Natural killer cell (primary cell): ENCODE measurements at regions not wholly inside any gene's neighbourhood (a gene's known extent, or its start where the extent isn't known, plus 50 kb on each side); places are given as distances from the start of the nearest gene placed in this dataset.

Experiments used
- ATAC-seq, 3 donors: fragments of 150-1000 bp in 2 of 3; fragments of 200-7000 bp in 1 of 3; cut with Tn5 transposase; 1 replicate in 1 of 3; 2 replicates in 2 of 3; pipeline ENCODE4 v1.10.0; 2021; ENCODE audit warnings: mild to moderate bottlenecking in 2 of 3, moderate library complexity in 2 of 3
- DNase-seq, 2 donors: peaks; one replicate each; pipeline versions ENCODE4 v3.0.0 to v3.0.0-alpha.2; 2013 to 2021; ENCODE audit warnings: mixed read lengths in 1 of 2
- H3K27ac ChIP-seq: one replicate; pipeline ENCODE4 v1.5.1; 2013; ENCODE audit warnings: mild to moderate bottlenecking, low read length
- H3K27me3 ChIP-seq: one replicate; pipeline ENCODE4 v1.6.1; 2013; ENCODE audit warnings: low read length; ENCODE audit not compliant: control insufficient read depth, insufficient read depth
- H3K36me3 ChIP-seq: one replicate; pipeline ENCODE4 v1.6.1; 2013; ENCODE audit warnings: low read length; ENCODE audit not compliant: control insufficient read depth, insufficient read depth
- H3K4me1 ChIP-seq: one replicate; pipeline ENCODE4 v1.6.1; 2013; ENCODE audit warnings: low read length; ENCODE audit not compliant: control insufficient read depth, insufficient read depth
- H3K4me3 ChIP-seq: one replicate; pipeline ENCODE4 v1.5.1; 2013; ENCODE audit warnings: low read length
- H3K9me3 ChIP-seq: one replicate; pipeline ENCODE4 v1.6.1; 2013; ENCODE audit warnings: low read length; ENCODE audit not compliant: control insufficient read depth, insufficient read depth
- H3K27ac Mint-ChIP-seq, 2 donors: one replicate each; pipeline ENCODE4 v1.8.0; 2022; ENCODE audit warnings: mild to moderate bottlenecking in 2 of 2, mixed read lengths in 2 of 2, moderate library complexity in 1 of 2
- H3K27me3 Mint-ChIP-seq, 2 donors: one replicate each; pipeline ENCODE4 v1.8.0; 2022; ENCODE audit warnings: low read depth in 2 of 2, mixed read lengths in 2 of 2
- H3K36me3 Mint-ChIP-seq: one replicate; pipeline ENCODE4 v1.8.0; 2022; ENCODE audit warnings: mixed read lengths
- H3K4me1 Mint-ChIP-seq, 2 donors: one replicate each; pipeline ENCODE4 v1.8.0; 2022; ENCODE audit warnings: mixed read lengths in 2 of 2
- H3K4me3 Mint-ChIP-seq: one replicate; pipeline ENCODE4 v1.8.0; 2022; ENCODE audit warnings: mild to moderate bottlenecking, moderate library complexity, mixed read lengths
- H3K9me3 Mint-ChIP-seq, 2 donors: one replicate each; pipeline ENCODE4 v1.8.0; 2022; ENCODE audit warnings: mixed read lengths in 2 of 2
- WGBS: methylation state at CpG from one replicate; pipeline ENCODE4 v1.1.7; 2013; ENCODE audit warnings: missing lambda C conversion rate; ENCODE audit not compliant: insufficient coverage; 5-methylcytosine and 5-hydroxymethylcytosine counted together
- intact Hi-C: fragments of 100-400 bp; cut with micrococcal nuclease; formaldehyde crosslinking; loops from one replicate; pipeline ENCODE4 v1.14.2; 2022
- TF ChIP-seq, protein P1 (sequence below): fragments of 200-600 bp; IDR thresholded peaks from one replicate; pipeline ENCODE4 v1.8.0; 2022; ENCODE audit warnings: antibody characterized with exemption

GRCh38 chr5:116382874-116383266 lies 191.8 kb downstream of the SEMA6A start:
- no peaks in the 10 kb centered on the region for H3K36me3 Mint-ChIP-seq
- ATAC-seq: no peak
- DNase-seq: no peak
- H3K4me3 ChIP-seq: no peak overlapping the region
- no peak overlapping the region for H3K27ac ChIP-seq
- H3K9me3 Mint-ChIP-seq: no peaks in the 10 kb centered on the region
- no peak overlapping the region for H3K4me3 Mint-ChIP-seq
- peaks cover 0 to 11% of the 10 kb centered on the region in 2 donors for H3K4me1 Mint-ChIP-seq
- no peaks in the 10 kb centered on the region for H3K27me3 Mint-ChIP-seq
- H3K27ac Mint-ChIP-seq: no peak overlapping the region
- H3K9me3 ChIP-seq: no peaks in the 10 kb centered on the region
- H3K4me1 ChIP-seq: no peaks in the 10 kb centered on the region
- 93% methylated on average over 3 of the region's 3 CpGs for WGBS
- no peaks in the 10 kb centered on the region for H3K27me3 ChIP-seq
- intact Hi-C loops: no loop called here
- TF ChIP-seq, protein P1, sequence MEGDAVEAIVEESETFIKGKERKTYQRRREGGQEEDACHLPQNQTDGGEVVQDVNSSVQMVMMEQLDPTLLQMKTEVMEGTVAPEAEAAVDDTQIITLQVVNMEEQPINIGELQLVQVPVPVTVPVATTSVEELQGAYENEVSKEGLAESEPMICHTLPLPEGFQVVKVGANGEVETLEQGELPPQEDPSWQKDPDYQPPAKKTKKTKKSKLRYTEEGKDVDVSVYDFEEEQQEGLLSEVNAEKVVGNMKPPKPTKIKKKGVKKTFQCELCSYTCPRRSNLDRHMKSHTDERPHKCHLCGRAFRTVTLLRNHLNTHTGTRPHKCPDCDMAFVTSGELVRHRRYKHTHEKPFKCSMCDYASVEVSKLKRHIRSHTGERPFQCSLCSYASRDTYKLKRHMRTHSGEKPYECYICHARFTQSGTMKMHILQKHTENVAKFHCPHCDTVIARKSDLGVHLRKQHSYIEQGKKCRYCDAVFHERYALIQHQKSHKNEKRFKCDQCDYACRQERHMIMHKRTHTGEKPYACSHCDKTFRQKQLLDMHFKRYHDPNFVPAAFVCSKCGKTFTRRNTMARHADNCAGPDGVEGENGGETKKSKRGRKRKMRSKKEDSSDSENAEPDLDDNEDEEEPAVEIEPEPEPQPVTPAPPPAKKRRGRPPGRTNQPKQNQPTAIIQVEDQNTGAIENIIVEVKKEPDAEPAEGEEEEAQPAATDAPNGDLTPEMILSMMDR: no peak
- H3K36me3 ChIP-seq: no peaks in the 10 kb centered on the region

- Mint-ChIP-seq H3K9me3 (no peaks in the 10 kb centered on the region), H3K27me3 (no peaks in the 10 kb centered on the region), H3K4me3 (no peak overlapping the region), H3K4me1 (peaks cover 0 to 11% of the 10 kb centered on the region in 2 donors), H3K27ac (no peak overlapping the region), H3K36me3 (no peaks in the 10 kb centered on the region)
- Histone ChIP-seq H3K36me3 (no peaks in the 10 kb centered on the region), H3K9me3 (no peaks in the 10 kb centered on the region), H3K4me3 (no peak overlapping the region), H3K27me3 (no peaks in the 10 kb centered on the region), H3K27ac (no peak overlapping the region), H3K4me1 (no peaks in the 10 kb centered on the region)
- ATAC-seq (no peak), DNase-seq (no peak)
- TF ChIP-seq, protein P1: no peak
- intact Hi-C loops: no loop called here
- 88% methylated on average over 13 of the region's 13 CpGs for WGBS
Observed at GRCh38 chr5:116382032-116382873, 192.4 kb downstream of the SEMA6A start.

DNA sequence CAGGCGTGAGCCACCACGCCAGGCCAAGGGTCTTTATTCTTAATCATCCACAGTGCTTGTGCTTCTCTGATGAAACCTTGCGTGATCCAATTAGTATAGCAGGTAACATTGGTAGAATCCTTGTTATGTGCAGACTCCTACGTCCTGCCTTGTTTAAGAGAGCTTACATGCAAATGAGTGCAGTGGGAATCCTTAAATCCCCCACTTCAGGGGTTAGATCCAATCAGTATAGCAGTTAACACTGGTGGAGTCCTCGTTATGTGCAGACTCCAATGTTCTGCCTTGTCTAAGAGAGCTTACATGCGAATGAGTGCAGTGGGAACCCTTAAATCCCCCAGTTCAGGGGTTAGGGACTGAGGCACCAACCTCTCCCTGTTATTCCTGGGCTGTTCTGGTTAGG lies 193.4 kb downstream of the SEMA6A start:
- H3K27ac ChIP-seq: no peak overlapping the region
- H3K4me1 ChIP-seq: no peaks in the 10 kb centered on the region
- H3K27me3 ChIP-seq: no peaks in the 10 kb centered on the region
- DNase-seq (no peak), ATAC-seq (no peak)
- H3K36me3 Mint-ChIP-seq: no peaks in the 10 kb centered on the region
- H3K9me3 ChIP-seq: no peaks in the 10 kb centered on the region
- H3K36me3 ChIP-seq: no peaks in the 10 kb centered on the region
- intact Hi-C loops: no loop called here
- no peaks in the 10 kb centered on the region for H3K9me3 Mint-ChIP-seq
- WGBS: 93% methylated on average over 6 of the region's 6 CpGs
- no peak overlapping the region for H3K27ac Mint-ChIP-seq
- H3K4me3 ChIP-seq: no peak overlapping the region
- TF ChIP-seq, protein P1: no peak
- no peak overlapping the region for H3K4me3 Mint-ChIP-seq
- H3K4me1 Mint-ChIP-seq: peaks cover 0 to 11% of the 10 kb centered on the region in 2 donors
- no peaks in the 10 kb centered on the region for H3K27me3 Mint-ChIP-seq

DNA sequence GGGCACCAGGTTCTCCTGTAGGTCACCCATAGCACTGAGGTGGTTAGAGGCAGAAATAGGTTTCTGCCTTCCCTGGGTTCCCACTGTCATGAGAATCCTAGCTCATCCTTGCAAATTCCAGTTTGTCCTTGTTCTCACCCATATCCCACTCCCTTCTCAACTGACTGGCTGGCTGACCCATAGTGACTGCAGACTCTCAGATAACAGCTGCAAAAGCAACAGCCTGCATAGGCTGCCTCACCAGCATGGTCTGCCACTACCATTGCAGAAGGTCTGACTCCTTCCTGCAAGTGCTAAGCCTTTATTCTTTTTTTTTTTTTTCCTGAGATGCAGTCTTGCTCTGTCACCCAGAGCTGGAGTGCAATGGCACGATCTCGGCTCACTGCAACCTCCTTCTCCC lies 194.0 kb downstream of the SEMA6A start:
- Histone ChIP-seq H3K27ac (no peak overlapping the region), H3K4me1 (no peaks in the 10 kb centered on the region), H3K36me3 (no peaks in the 10 kb centered on the region), H3K27me3 (no peaks in the 10 kb centered on the region), H3K4me3 (no peak overlapping the region), H3K9me3 (no peaks in the 10 kb centered on the region)
- Mint-ChIP-seq H3K9me3 (no peaks in the 10 kb centered on the region), H3K36me3 (no peaks in the 10 kb centered on the region), H3K4me3 (no peak overlapping the region), H3K4me1 (peaks cover 0 to 11% of the 10 kb centered on the region in 2 donors), H3K27ac (no peak overlapping the region), H3K27me3 (no peaks in the 10 kb centered on the region)
- TF ChIP-seq, protein P1: no peak
- ATAC-seq (no peak), DNase-seq (no peak)
- intact Hi-C loops: no loop called here
- WGBS: 100% methylated on average over 2 of the region's 2 CpGs
